Head of caudate nucleus (tissue), 42 donors: ENCODE measurements at regions not wholly inside any gene's neighbourhood (a gene's known extent, or its start where the extent isn't known, plus 50 kb on each side); places are given as distances from the start of the nearest gene placed in this dataset.
A peak's percentile ranks its signal among the peaks of the same experiment; 100 is the strongest.

Experiments used
- DNase-seq, 42 donors: peaks; one replicate each; pipeline versions ENCODE4 v3.0.0 to v3.0.0-alpha.2; 2020 to 2021; ENCODE audit warnings: mixed read lengths in 7 of 42
- intact Hi-C: fragments of 100-400 bp; cut with DNase I; formaldehyde crosslinking; loops from one replicate; pipeline ENCODE4 v1.15.0; 2022

GRCh38 chr18:56268952-56269351, 369.4 kb downstream of the TXNL1 start:
- no peak for DNase-seq
- intact Hi-C loops, result no loop called here

DNA sequence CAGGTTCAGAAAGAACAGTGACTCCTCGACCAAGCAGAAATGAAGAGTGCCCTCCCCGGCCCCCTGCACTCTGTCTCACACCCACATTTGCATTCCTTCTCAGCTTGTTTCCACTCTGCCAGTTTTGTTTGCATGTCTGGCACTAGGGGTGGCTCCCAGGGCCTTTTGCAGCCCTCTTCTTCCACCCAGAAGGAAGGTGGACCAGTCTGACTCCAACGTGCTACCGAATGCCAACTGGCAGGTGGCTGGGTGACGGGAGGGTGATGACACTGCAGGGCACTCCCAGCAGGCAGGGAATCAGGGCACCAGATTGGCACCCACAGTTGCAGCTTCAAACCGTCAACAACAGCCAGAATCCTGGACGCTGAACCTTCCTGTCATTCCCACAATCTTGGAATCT, 371.1 kb downstream of the TXNL1 start:
- intact Hi-C loops, result no loop called here
- no peak for DNase-seq

DNA sequence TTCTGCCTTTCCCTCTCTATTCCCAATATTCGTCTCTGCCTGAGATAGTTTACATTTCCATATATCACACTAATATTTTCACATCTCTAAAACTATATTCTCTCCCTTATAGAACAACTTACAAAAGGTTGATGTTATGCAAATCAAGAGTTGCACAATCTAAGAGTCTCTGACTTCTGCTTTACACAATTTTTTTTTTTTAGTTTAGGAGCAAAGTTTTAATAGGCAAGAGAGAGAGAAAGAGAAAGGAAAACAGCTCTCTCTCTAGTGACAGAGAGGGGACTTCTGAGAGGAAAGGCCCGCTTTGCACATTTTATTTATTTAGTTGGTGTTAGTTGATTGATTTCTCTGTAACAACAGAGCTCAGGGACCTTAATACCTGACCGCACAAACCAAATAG, 380.2 kb downstream of the TXNL1 start:
- intact Hi-C loops, result no loop called here
- DNase-seq, result no peak

DNA sequence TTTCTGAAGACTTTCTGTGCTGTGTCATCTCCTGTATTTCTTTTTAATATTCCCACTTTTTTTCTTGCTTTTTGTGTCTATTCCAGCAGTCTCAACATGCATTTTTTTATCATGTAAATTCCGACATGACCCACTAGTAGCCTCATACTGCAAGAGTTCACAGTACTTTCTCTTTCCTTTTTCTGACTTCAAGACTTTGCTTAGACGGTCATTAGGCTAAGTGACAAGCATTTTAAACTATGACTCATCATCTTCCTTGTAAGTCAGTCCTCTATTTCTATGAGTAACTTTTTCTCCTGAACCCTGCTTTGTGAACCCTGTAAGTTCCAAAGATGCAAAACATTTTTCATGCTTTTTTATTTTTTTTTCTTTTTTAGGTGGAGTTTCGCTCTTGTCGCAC, 381.2 kb downstream of the TXNL1 start:
- DNase-seq, result no peak
- intact Hi-C loops, result no loop called here

- no peak for DNase-seq
- intact Hi-C loops, result no loop called here
Observed at GRCh38 chr18:56256659-56257058, 381.7 kb downstream of the TXNL1 start.

DNA sequence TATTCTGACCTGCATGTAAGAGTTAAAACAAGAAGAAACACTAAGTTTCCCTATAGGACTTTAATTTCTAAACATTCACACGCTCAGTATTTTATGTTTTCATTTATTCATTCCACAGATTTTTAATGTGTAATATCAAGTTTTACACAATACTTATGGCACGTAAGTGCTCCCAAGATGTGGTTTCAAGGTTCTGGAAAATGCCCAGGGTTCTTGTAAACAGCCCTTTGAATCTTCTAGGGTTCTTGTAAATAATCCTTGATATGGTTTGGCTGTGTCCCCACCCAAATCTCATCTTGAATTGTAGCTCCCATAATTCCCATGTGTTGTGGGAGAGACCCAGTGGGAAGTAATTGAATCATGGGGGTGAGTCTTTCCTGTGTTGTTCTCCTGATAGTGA, 383.0 kb downstream of the TXNL1 start:
- DNase-seq, result no peak
- intact Hi-C loops, result no loop called here

DNA sequence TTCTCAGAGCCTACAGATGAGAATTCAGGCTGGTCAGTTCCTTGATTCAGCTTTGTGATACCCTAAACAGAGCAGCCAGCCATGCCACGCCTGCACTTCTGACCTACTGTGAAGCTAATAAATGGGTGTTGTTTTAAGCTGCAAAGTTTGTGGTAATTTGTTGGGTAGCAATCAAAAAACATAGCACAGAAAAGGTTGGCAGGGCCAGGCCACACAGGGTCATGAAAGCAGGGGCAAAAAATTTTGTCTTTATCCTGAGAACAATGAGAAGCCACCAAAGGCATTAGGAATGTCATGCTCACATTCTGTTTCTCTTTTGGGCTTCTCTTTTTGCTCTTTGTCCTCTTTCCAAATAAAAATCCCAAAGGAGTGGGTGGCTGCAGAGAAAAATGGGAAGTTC, 385.9 kb downstream of the TXNL1 start:
- intact Hi-C loops, result no loop called here
- DNase-seq, result no peak

DNA sequence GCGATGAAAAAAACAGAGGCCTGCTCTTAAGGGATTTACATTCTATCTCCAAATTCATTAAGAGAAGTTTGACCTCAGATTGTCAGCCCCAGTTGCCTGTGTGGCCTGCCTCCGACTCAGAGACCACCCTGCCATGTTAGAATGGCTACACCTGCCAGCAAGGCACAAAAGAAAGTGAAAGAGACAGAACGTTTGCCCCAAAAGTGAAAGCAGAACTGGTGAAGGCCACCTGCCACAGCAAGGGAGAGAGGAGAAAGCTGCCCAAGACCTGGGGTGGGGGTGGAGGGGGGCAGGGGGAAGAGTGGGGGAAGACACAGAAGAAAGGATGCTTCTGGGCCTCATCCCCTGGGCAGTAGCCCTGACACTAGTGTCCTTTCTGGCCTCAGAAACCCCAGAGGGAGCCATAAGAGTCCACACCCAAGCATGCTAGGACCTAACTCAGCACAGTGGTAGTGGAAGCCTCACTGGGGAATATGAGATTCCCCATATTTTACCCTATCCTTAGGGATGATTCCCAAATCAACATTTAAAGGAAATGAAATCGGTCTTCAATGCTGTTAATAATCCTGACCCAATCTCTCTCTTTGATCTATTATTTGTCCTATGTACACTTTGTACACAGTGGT, 389.7 kb downstream of the TXNL1 start:
- no peak for DNase-seq
- intact Hi-C loops, result no loop called here

- intact Hi-C loops, result no loop called here
Observed at GRCh38 chr18:56246916-56247315, 391.5 kb downstream of the TXNL1 start.

DNA sequence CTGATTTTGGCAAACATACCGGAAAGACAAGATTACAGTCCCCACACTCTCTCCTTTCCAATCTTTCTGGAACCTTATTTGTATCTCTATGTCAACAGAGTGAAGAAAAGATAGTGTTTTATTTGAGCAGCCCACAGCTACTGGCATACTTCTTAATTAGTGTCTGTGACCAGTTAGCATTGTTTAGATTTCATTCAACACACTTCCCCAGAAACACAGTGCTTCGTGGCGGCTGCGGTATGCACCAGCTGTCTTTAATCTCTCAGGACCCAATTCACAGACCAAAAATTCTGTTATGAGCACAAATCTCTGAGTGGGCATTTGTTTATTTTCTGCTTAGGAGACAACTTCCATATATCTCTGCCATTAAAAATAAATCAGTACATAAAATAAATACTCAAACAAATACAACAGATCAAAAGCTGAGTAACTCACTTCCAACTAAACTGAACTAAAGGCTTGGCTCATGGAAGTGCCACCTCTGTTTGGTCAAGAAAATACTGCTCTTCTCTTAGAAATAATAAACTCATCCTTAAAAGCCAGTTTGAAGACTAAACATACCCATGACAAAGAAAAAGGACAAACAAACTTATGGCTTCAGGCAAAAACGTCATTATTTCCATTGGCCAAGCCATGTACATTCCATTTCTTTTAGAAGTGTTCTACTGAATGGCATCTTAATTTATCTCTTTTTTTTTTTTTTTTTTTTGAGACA, 392.4 kb downstream of the TXNL1 start:
- intact Hi-C loops, result no loop called here
- DNase-seq, result no peak

More at GRCh38 chr18:56246916-56247315, 391.5 kb downstream of the TXNL1 start:
- no peak for DNase-seq

DNA sequence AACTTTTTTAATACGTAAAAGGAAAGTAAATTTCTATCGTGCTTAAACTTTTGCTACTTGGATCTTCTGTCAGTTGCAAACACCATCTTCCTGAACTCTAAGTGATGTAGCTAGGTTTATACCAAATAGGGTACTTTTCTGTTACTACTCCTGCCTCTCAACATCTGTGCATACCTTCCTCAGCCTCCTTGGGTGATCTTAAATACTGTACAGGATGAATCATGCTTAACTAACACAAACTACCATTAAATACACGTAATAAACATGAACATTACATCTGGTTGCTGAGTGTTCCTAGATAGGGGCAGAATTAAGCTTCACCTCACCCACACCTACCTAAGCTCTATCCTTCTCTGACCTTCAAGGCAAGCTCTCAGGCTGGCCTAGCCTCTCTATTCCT, 398.0 kb downstream of the TXNL1 start:
- intact Hi-C loops, result no loop called here
- no peak for DNase-seq

GRCh38 chr18:56238576-56238975, 399.8 kb downstream of the TXNL1 start:
- intact Hi-C loops, result no loop called here
- DNase-seq, result no peak

DNA sequence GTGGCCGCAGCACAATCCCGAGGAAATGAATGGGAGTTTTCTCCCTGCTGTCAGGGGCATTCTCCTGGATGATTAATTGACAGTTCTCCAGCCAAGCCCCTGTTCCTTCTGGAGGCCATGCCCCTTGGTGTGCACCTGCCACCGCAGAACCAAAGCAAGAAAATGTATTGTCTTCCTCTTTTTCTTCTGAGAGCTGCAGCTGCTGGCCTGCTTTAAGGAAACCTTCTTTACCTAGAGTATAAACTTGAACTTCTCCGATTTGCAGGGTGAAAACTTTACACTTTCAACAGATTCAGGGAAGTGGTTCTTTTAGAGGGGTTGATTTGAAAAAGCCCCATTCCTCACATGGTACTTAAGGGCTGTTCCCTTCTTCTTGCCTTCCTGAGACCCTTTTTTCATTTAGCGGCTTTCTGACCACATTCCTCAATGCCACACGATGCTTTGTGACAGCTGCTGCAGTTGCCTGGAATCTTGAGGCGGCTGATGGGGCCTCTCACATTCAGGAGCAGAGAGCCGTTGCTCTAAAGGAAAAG, 402.8 kb downstream of the TXNL1 start:
- intact Hi-C loops, result no loop called here

DNA sequence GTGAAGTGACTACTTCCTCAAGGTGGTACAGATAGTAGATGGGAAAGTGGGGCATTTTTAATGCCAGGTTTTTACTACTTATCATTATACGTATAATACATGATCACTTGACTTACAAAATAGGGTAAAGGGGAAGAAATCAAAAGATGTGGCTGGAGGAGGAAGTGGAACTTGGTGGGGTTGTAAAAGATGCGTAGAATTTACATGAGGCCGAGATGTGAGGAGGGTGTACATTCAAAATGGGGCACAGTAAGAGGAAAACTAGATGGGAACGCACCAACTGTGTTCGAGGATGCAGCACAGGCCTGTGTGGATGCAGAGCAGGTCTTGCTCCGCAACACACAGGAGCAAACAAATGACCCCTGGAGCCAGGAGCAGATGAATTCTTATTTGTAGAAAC, 403.3 kb downstream of the TXNL1 start:
- intact Hi-C loops, result no loop called here

More for the DNA sequence above, 402.8 kb downstream of the TXNL1 start:
- DNase-seq, result no peak

GRCh38 chr18:56233595-56233994, 404.8 kb downstream of the TXNL1 start:
- peak in 26 of 42 donors; percentile 3 to 73 (median 28) for DNase-seq

More for the DNA sequence above, 403.3 kb downstream of the TXNL1 start:
- no peak for DNase-seq

DNA sequence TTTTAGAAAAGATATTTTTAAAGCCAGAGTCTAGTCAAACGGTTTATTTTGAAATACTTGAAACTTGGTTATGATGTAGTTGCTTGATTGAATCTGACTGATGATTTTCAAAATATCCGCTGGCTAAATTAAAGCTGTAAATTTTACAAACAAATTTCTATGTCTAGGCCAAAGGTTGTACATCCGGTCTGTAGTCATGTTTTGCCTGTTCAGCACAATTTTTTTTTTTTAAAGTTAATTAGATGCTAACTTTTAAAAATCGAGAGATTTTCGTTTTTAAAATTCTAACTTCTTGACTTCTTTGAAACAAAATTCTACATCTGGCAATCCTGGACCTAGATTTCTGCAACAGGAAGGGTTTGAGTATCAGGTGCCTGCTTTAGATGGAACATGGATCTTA, 412.4 kb downstream of the TXNL1 start:
- no peak for DNase-seq
- intact Hi-C loops, result no loop called here

More at GRCh38 chr18:56233595-56233994, 404.8 kb downstream of the TXNL1 start:
- intact Hi-C loops, result no loop called here

- intact Hi-C loops, result no loop called here
- no peak for DNase-seq
Observed at GRCh38 chr18:56224669-56225561, 413.5 kb downstream of the TXNL1 start.

- intact Hi-C loops, result no loop called here
- DNase-seq, result peak in 1 of 42 donors; percentile 14
Observed at GRCh38 chr18:56221195-56222065, 417.0 kb downstream of the TXNL1 start.

GRCh38 chr18:56217406-56217805, 421.0 kb downstream of the TXNL1 start:
- no peak for DNase-seq
- intact Hi-C loops, result no loop called here
